ENCODE measurements at regions not wholly inside any gene's neighbourhood (a gene's known extent, or its start where the extent isn't known, plus 50 kb on each side); places are given as distances from the start of the nearest gene placed in this dataset.

DNA sequence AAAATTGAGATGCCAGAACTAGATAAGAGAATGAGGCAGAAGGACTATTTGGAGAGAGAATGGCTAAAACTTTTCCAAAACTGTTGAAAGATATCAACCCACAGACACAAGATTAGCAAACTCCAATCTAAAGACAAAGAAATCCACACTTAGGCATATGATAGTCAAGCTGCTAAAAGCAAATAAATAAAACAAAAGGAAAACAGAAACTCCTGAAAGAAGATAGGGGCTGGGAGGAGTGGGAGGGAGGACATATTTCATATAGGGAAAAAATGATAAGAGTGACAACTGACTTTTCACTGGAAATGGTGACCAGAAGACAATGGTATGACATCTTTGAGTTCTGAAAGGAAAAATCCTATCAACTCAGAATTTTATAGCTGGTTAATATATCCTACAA is 105.4 kb upstream of the ADO start:
- TF ChIP-seq, protein P1, sequence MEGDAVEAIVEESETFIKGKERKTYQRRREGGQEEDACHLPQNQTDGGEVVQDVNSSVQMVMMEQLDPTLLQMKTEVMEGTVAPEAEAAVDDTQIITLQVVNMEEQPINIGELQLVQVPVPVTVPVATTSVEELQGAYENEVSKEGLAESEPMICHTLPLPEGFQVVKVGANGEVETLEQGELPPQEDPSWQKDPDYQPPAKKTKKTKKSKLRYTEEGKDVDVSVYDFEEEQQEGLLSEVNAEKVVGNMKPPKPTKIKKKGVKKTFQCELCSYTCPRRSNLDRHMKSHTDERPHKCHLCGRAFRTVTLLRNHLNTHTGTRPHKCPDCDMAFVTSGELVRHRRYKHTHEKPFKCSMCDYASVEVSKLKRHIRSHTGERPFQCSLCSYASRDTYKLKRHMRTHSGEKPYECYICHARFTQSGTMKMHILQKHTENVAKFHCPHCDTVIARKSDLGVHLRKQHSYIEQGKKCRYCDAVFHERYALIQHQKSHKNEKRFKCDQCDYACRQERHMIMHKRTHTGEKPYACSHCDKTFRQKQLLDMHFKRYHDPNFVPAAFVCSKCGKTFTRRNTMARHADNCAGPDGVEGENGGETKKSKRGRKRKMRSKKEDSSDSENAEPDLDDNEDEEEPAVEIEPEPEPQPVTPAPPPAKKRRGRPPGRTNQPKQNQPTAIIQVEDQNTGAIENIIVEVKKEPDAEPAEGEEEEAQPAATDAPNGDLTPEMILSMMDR (IDR thresholded peaks at IDR 0.05) = no peak
- TF ChIP-seq POLR2A (IDR thresholded peaks at IDR 0.05) = no peak
